HEK293T (cell line): ENCODE measurements at regions not wholly inside any gene's neighbourhood (a gene's known extent, or its start where the extent isn't known, plus 50 kb on each side); places are given as distances from the start of the nearest gene placed in this dataset.
"Not testable (repeated sequence)": the region's sequence is repeated elsewhere in the genome, so short reads cannot be mapped to it uniquely, and the experiment has no call there.

Experiments used
- CTCF ChIA-PET: fragments of 350-600 bp; formaldehyde crosslinking; extraction: SDS; loops from one replicate; lab custom pipeline; 2021; ENCODE audit warnings: antibody characterized with exemption, inconsistent platforms; lab: Yijun Ruan, JAX
- POLR2A ChIA-PET: fragments of 350-600 bp; formaldehyde crosslinking; extraction: SDS; loops from one replicate; lab custom pipeline; 2020; ENCODE audit warnings: antibody characterized with exemption, inconsistent platforms; lab: Yijun Ruan, JAX
- DNase-seq: peaks from one replicate; pipeline ENCODE4 v3.0.0; 2012; ENCODE audit warnings: mixed read lengths; ENCODE audit errors: extremely low spot score
- ARNT ChIP-seq: fragments of 450-650 bp; IDR thresholded peaks from 2 replicates; pipeline ENCODE4 v1.6.1; 2017; ENCODE audit warnings: mild to moderate bottlenecking
- BHLHE40 ChIP-seq: fragments of 450-650 bp; IDR thresholded peaks from 2 replicates; pipeline ENCODE4 v1.6.1; 2016; ENCODE audit warnings: mild to moderate bottlenecking, moderate library complexity, borderline replicate concordance
- CTBP1 ChIP-seq: fragments of 450-650 bp; IDR thresholded peaks from 2 replicates; pipeline ENCODE4 v1.6.1; 2016; ENCODE audit warnings: borderline replicate concordance
- ELF4 ChIP-seq: fragments of 450-650 bp; IDR thresholded peaks from 2 replicates; pipeline ENCODE4 v1.6.1; 2017; ENCODE audit warnings: antibody characterized with exemption
- FOXA1 ChIP-seq: fragments of 450-650 bp; IDR thresholded peaks from 2 replicates; pipeline ENCODE4 v1.6.1; 2016; ENCODE audit warnings: mild to moderate bottlenecking
- FOXK2 ChIP-seq: fragments of 450-650 bp; IDR thresholded peaks from 2 replicates; pipeline ENCODE4 v1.6.1; 2016; ENCODE audit warnings: mild to moderate bottlenecking
- FOXM1 ChIP-seq: fragments of 450-650 bp; IDR thresholded peaks from 2 replicates; pipeline ENCODE4 v1.6.1; 2017; ENCODE audit warnings: mild to moderate bottlenecking, borderline replicate concordance
- HDGF ChIP-seq: fragments of 450-650 bp; IDR thresholded peaks from 2 replicates; pipeline ENCODE4 v1.6.1; 2017; ENCODE audit warnings: antibody characterized with exemption, borderline replicate concordance
- L3MBTL2 ChIP-seq: fragments of 450-650 bp; conservative IDR thresholded peaks from 2 replicates; pipeline ENCODE4 v1.6.1; 2016; ENCODE audit warnings: mild to moderate bottlenecking
- LEF1 ChIP-seq: fragments of 450-650 bp; IDR thresholded peaks from 2 replicates; pipeline ENCODE4 v1.6.1; 2017; ENCODE audit warnings: mild to moderate bottlenecking, borderline replicate concordance
- NFRKB ChIP-seq: fragments of 450-650 bp; IDR thresholded peaks from 2 replicates; pipeline ENCODE4 v1.6.1; 2016; ENCODE audit warnings: mild to moderate bottlenecking, moderate library complexity
- SP1 ChIP-seq: fragments of 450-650 bp; IDR thresholded peaks from 2 replicates; pipeline ENCODE4 v1.6.1; 2017
- SUZ12 ChIP-seq: fragments of 450-650 bp; IDR thresholded peaks from 2 replicates; pipeline ENCODE4 v1.6.1; 2016; ENCODE audit warnings: mild to moderate bottlenecking
- TARDBP ChIP-seq: fragments of 450-650 bp; IDR thresholded peaks from 2 replicates; pipeline ENCODE4 v1.6.1; 2016
- ZNF384 ChIP-seq: fragments of 450-650 bp; IDR thresholded peaks from 2 replicates; pipeline ENCODE4 v1.6.1; 2016
- TF ChIP-seq, protein P1 (sequence below): fragments of 450-650 bp; IDR thresholded peaks from 2 replicates; pipeline ENCODE4 v1.6.1; 2016

DNA sequence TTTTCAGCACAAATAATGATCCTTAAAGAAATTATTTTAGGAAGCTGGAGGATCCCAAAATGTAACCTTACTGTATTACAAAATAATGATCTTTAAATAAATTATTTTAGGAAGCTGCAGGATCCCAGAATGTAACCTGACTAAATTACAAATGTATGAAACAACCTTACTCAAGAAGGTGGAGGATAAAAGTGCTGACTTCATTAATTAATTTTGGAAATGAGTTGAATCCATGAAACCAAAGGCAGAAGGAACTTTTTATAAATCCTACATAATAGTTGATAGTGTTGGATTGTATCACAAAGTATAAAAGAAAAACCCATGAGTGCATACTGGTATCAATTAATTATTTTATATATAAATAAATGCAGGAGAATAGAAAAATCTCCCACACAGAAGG, 859.9 kb downstream of the KCNJ2 start:
- POLR2A ChIA-PET = no interaction called here
- DNase-seq = no peak
- TF ChIP-seq CTBP1 (no peak), ARNT (no peak), SUZ12 (no peak), BHLHE40 (no peak), FOXK2 (no peak), LEF1 (no peak), TARDBP (no peak), HDGF (no peak), L3MBTL2 (no peak), SP1 (no peak), ELF4 (no peak), FOXA1 (no peak)
- TF ChIP-seq, protein P1, sequence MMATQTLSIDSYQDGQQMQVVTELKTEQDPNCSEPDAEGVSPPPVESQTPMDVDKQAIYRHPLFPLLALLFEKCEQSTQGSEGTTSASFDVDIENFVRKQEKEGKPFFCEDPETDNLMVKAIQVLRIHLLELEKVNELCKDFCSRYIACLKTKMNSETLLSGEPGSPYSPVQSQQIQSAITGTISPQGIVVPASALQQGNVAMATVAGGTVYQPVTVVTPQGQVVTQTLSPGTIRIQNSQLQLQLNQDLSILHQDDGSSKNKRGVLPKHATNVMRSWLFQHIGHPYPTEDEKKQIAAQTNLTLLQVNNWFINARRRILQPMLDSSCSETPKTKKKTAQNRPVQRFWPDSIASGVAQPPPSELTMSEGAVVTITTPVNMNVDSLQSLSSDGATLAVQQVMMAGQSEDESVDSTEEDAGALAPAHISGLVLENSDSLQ = no peak
- CTCF ChIA-PET = interaction anchor here (0.7 kb wide), 1 partner anchor 298 kb away, joined by 3 read pairs; no protein-coding TSS in a partner anchor

DNA sequence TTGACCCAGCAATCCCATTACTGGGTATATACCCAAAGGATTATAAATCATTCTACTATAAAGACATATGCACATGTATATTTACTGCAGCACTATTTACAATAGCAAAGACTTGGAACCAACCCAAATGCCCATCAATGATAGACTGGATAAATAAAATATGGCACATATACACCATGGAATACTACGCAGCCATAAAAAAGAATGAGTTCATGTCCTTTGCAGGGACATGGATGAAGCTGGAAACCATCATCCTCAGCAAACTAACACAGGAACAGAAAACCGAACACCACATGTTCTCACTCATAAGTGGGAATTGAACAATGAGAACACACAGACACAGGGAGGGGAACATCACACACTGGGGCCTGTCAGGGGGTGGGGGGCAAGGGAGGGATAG, 862.0 kb downstream of the KCNJ2 start:
- CTCF ChIA-PET, POLR2A ChIA-PET, DNase-seq: not testable (repeated sequence)

- CTCF ChIA-PET = interaction anchor here (0.6 kb wide), 1 partner anchor 338 kb away, joined by 3 read pairs; no protein-coding TSS in a partner anchor
- DNase-seq = peak; percentile 43
- POLR2A ChIA-PET = no interaction called here
- TF ChIP-seq, protein P1 = peak; percentile 97
- TF ChIP-seq ELF4 = no peak
- peak; percentile 98 for TF ChIP-seq LEF1
- TF ChIP-seq ZNF384 = no peak
- no peak for TF ChIP-seq FOXA1
- TF ChIP-seq CTBP1 = peak; percentile 85
Measured at GRCh38 chr17:71032746-71033273, 863.5 kb downstream of the KCNJ2 start.

DNA sequence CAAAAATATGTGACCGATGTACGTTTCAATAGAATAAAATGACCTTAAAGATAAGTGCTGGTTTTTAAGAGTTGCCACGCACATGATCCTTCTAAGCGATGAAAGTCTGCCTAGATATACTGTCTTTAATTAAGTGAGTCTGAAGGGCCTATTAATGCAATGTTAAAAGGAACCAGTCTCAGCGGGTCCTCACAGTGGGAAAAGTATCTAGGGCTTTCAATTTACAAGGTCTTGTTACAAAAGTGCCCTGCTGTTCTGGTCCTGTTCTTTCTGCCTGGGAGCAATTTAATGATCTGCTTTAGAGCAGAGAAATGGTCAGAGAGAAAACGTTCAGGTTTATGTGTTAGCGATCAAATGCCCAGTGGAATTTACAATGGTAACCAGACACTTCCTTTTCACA, 864.0 kb downstream of the KCNJ2 start:
- TF ChIP-seq ZNF384 (no peak; the same call in 1 of the 2 replicates), ELF4 (no peak), SUZ12 (no peak), SP1 (no peak), HDGF (no peak), L3MBTL2 (no peak), ARNT (peak; percentile 73; the same call in 1 of the 2 replicates), LEF1 (peak; percentile 50; the same call in 1 of the 2 replicates), FOXM1 (0 out of 2 replicates have a peak, but pooled peaks have one; percentile 5), FOXK2 (no peak), CTBP1 (peak; percentile 89), BHLHE40 (no peak), NFRKB (no peak), TARDBP (peak; percentile 10), FOXA1 (no peak)
- TF ChIP-seq, protein P1 = no peak
- ChIA-PET POLR2A (no interaction called here), CTCF (no interaction called here)
- peak; percentile 62 for DNase-seq

DNA sequence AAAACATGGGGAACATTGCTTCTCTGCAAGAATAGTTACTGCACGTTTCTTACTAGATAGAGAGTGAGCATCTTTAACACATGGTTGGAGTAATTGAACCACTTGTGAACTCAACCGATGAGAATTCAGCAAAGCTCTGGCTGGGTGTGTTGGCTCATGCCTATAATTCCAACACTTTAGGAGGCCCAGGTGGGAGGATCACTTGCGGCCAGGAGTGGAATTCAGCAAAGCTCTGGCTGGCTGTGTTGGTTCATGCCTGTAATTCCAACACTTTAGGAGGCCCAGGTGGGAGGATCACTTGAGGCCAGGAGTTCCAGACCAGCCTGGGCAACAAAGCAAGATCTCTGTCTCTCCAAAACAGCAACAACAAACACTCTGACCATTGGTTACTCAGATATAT, 865.9 kb downstream of the KCNJ2 start:
- ChIA-PET CTCF (no interaction called here), POLR2A (no interaction called here)
- no peak for TF ChIP-seq LEF1
- TF ChIP-seq CTBP1 = no peak
- TF ChIP-seq FOXM1 = no peak
- TF ChIP-seq NFRKB = no peak
- TF ChIP-seq ARNT = no peak
- DNase-seq = no peak

- ChIA-PET POLR2A (no interaction called here), CTCF (interaction anchor here (0.6 kb wide), 1 partner anchor 1519 kb away, joined by 3 read pairs; no protein-coding TSS in a partner anchor)
- no peak for DNase-seq
- TF ChIP-seq BHLHE40 = no peak
- TF ChIP-seq, protein P1 = peak; percentile 52
Measured at GRCh38 chr17:71037386-71037785, 868.1 kb downstream of the KCNJ2 start.
